NT2/D1 (cell line): ENCODE measurements at regions not wholly inside any gene's neighbourhood (a gene's known extent, or its start where the extent isn't known, plus 50 kb on each side); places are given as distances from the start of the nearest gene placed in this dataset.

Source experiments
- SUZ12 ChIP-seq: IDR thresholded peaks from 2 replicates; pipeline ENCODE4 v1.6.1; 2011; ENCODE audit not compliant: insufficient read length, insufficient read depth; ENCODE audit errors: extremely low read depth
- YY1 ChIP-seq: IDR thresholded peaks from 2 replicates; pipeline ENCODE4 v1.6.1; 2011; ENCODE audit not compliant: insufficient read length, insufficient read depth
- ZNF274 ChIP-seq: IDR thresholded peaks from 2 replicates; pipeline ENCODE4 v1.6.1; 2011; ENCODE audit warnings: mild to moderate bottlenecking, low read depth, low read length

GRCh38 chr14:101066826-101067510, 163.4 kb upstream of the RTL1 start:
- no peak for TF ChIP-seq SUZ12
- TF ChIP-seq ZNF274: no peak
- no peak for TF ChIP-seq YY1
